PC-9 (cell line): ENCODE measurements at regions not wholly inside any gene's neighbourhood (a gene's known extent, or its start where the extent isn't known, plus 50 kb on each side); places are given as distances from the start of the nearest gene placed in this dataset.

Experiments
- EZH2 ChIP-seq: fragments of 200-600 bp; sonication (generic); IDR thresholded peaks from 2 replicates; pipeline ENCODE4 v1.8.0; 2017; ENCODE audit warnings: antibody characterized with exemption, low read depth
- TF ChIP-seq, protein P1 (sequence below): fragments of 200-600 bp; sonication (generic); conservative IDR thresholded peaks from 2 replicates; pipeline ENCODE4 v1.6.1; 2017; ENCODE audit warnings: mixed run types, antibody characterized with exemption, mild to moderate bottlenecking, moderate library complexity

DNA sequence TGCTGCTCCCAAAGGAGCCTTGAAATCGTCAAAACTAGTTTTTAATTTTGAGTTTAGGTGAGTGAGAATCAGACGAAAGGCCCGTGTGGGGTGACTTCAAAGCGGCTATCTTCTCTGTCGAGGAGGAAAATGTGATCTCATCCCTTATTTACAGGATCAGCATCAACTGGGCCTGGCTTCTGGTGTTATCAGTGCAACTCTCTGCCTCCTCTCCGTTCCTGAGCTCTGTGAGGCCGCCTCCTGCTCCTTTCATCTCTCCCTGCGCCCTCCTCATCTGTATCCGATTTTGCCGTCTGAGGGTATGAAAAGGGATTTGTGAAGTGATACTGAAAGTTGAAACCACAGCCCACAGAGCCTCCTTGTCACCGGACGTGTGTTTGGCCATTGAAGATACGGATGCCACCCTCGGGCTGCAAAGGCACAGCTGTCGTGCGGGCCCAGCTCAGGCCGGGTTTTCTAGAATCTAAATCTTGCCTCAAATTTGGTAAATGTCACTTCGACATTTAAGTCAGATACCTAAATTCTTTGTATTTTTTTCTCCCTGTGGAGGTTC is 408.7 kb upstream of the ADARB2 start:
- TF ChIP-seq, protein P1, sequence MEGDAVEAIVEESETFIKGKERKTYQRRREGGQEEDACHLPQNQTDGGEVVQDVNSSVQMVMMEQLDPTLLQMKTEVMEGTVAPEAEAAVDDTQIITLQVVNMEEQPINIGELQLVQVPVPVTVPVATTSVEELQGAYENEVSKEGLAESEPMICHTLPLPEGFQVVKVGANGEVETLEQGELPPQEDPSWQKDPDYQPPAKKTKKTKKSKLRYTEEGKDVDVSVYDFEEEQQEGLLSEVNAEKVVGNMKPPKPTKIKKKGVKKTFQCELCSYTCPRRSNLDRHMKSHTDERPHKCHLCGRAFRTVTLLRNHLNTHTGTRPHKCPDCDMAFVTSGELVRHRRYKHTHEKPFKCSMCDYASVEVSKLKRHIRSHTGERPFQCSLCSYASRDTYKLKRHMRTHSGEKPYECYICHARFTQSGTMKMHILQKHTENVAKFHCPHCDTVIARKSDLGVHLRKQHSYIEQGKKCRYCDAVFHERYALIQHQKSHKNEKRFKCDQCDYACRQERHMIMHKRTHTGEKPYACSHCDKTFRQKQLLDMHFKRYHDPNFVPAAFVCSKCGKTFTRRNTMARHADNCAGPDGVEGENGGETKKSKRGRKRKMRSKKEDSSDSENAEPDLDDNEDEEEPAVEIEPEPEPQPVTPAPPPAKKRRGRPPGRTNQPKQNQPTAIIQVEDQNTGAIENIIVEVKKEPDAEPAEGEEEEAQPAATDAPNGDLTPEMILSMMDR: no peak
- no peak for TF ChIP-seq EZH2
